Osteocyte (in vitro differentiated cells): ENCODE measurements at regions not wholly inside any gene's neighbourhood (a gene's known extent, or its start where the extent isn't known, plus 50 kb on each side); places are given as distances from the start of the nearest gene placed in this dataset.

Source experiments
- DNase-seq: peaks from one replicate; pipeline ENCODE4 v3.0.0; 2021; ENCODE audit warnings: mixed read lengths; ENCODE audit not compliant: unreplicated experiment; ENCODE audit errors: extremely low spot score
- H3K27ac Mint-ChIP-seq: one replicate; pipeline ENCODE4 v1.8.0; 2021; ENCODE audit warnings: mild to moderate bottlenecking, mixed read lengths; ENCODE audit not compliant: unreplicated experiment
- H3K27me3 Mint-ChIP-seq: one replicate; pipeline ENCODE4 v1.8.0; 2021; ENCODE audit warnings: mixed read lengths; ENCODE audit not compliant: unreplicated experiment
- H3K36me3 Mint-ChIP-seq: one replicate; pipeline ENCODE4 v1.8.0; 2021; ENCODE audit warnings: mixed read lengths; ENCODE audit not compliant: unreplicated experiment
- H3K4me1 Mint-ChIP-seq: one replicate; pipeline ENCODE4 v1.8.0; 2021; ENCODE audit warnings: mixed read lengths; ENCODE audit not compliant: unreplicated experiment
- H3K4me3 Mint-ChIP-seq: one replicate; pipeline ENCODE4 v1.8.0; 2021; ENCODE audit warnings: mild to moderate bottlenecking, moderate library complexity, mixed read lengths; ENCODE audit not compliant: unreplicated experiment
- H3K9me3 Mint-ChIP-seq: one replicate; pipeline ENCODE4 v1.8.0; 2021; ENCODE audit warnings: mixed read lengths; ENCODE audit not compliant: unreplicated experiment
- CTCF ChIP-seq: fragments of 200-600 bp; sonication (generic); IDR thresholded peaks from 2 replicates; pipeline ENCODE4 v1.5.0; 2021; ENCODE audit warnings: antibody characterized with exemption, mild to moderate bottlenecking, moderate library complexity

GRCh38 chr15:69807721-69808120 lies 290.0 kb downstream of the TLE3 start:
- DNase-seq = no peak
- Mint-ChIP-seq H3K36me3 (no peaks in the 10 kb centered on the region), H3K27me3 (peaks cover 8% of the 10 kb centered on the region), H3K4me1 (peaks cover 35% of the 10 kb centered on the region), H3K4me3 (no peak overlapping the region), H3K27ac (no peak overlapping the region), H3K9me3 (no peaks in the 10 kb centered on the region)
- no peak for TF ChIP-seq CTCF

- H3K27ac Mint-ChIP-seq = no peak overlapping the region
- peaks cover 10% of the 10 kb centered on the region for H3K27me3 Mint-ChIP-seq
- H3K4me3 Mint-ChIP-seq = no peak overlapping the region
- H3K36me3 Mint-ChIP-seq = no peaks in the 10 kb centered on the region
- DNase-seq = no peak
- TF ChIP-seq CTCF = no peak
- no peaks in the 10 kb centered on the region for H3K9me3 Mint-ChIP-seq
- H3K4me1 Mint-ChIP-seq = peaks cover 40% of the 10 kb centered on the region
Measured at GRCh38 chr15:69808756-69809155, 289.0 kb downstream of the TLE3 start.

GRCh38 chr15:69809421-69809820 lies 288.3 kb downstream of the TLE3 start:
- TF ChIP-seq CTCF = no peak
- no peaks in the 10 kb centered on the region for H3K9me3 Mint-ChIP-seq
- no peak overlapping the region for H3K4me3 Mint-ChIP-seq
- H3K36me3 Mint-ChIP-seq = no peaks in the 10 kb centered on the region
- peaks cover 10% of the 10 kb centered on the region for H3K27me3 Mint-ChIP-seq
- no peak overlapping the region for H3K27ac Mint-ChIP-seq
- H3K4me1 Mint-ChIP-seq = peaks cover 45% of the 10 kb centered on the region
- DNase-seq = no peak

GRCh38 chr15:69810431-69811354 lies 287.0 kb downstream of the TLE3 start:
- Mint-ChIP-seq H3K27me3 (peaks cover 6% of the 10 kb centered on the region), H3K9me3 (no peaks in the 10 kb centered on the region), H3K4me1 (peaks cover 44% of the 10 kb centered on the region), H3K36me3 (no peaks in the 10 kb centered on the region), H3K4me3 (no peak overlapping the region), H3K27ac (no peak overlapping the region)
- no peak for DNase-seq
- no peak for TF ChIP-seq CTCF

GRCh38 chr15:69812861-69813261 lies 284.9 kb downstream of the TLE3 start:
- no peaks in the 10 kb centered on the region for H3K9me3 Mint-ChIP-seq
- peaks cover 18% of the 10 kb centered on the region for H3K27me3 Mint-ChIP-seq
- H3K4me3 Mint-ChIP-seq = no peak overlapping the region
- no peaks in the 10 kb centered on the region for H3K36me3 Mint-ChIP-seq
- no peak for DNase-seq
- H3K4me1 Mint-ChIP-seq = peaks cover 36% of the 10 kb centered on the region
- TF ChIP-seq CTCF = no peak
- no peak overlapping the region for H3K27ac Mint-ChIP-seq
